ENCODE measurements at regions not wholly inside any gene's neighbourhood (a gene's known extent, or its start where the extent isn't known, plus 50 kb on each side); places are given as distances from the start of the nearest gene placed in this dataset.

- TF ChIP-seq, protein P1, sequence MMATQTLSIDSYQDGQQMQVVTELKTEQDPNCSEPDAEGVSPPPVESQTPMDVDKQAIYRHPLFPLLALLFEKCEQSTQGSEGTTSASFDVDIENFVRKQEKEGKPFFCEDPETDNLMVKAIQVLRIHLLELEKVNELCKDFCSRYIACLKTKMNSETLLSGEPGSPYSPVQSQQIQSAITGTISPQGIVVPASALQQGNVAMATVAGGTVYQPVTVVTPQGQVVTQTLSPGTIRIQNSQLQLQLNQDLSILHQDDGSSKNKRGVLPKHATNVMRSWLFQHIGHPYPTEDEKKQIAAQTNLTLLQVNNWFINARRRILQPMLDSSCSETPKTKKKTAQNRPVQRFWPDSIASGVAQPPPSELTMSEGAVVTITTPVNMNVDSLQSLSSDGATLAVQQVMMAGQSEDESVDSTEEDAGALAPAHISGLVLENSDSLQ (IDR thresholded peaks at IDR 0.05): no peak
- TF ChIP-seq SP1 (IDR thresholded peaks at IDR 0.05) (no peak), FOXM1 (IDR thresholded peaks at IDR 0.05; ENCODE audit: borderline replicate concordance) (no peak), ZNF384 (IDR thresholded peaks at IDR 0.05) (no peak), BHLHE40 (IDR thresholded peaks at IDR 0.05; ENCODE audit: borderline replicate concordance) (no peak), HDGF (IDR thresholded peaks at IDR 0.05; ENCODE audit: borderline replicate concordance) (no peak), FOXK2 (IDR thresholded peaks at IDR 0.05) (no peak), TARDBP (IDR thresholded peaks at IDR 0.05) (no peak), NFRKB (IDR thresholded peaks at IDR 0.05) (no peak), FOXA1 (IDR thresholded peaks at IDR 0.05) (no peak), L3MBTL2 (conservative IDR thresholded peaks at IDR 0.05) (no peak), SUZ12 (IDR thresholded peaks at IDR 0.05) (no peak), ARNT (IDR thresholded peaks at IDR 0.05) (no peak)
Observed at GRCh38 chr1:94654031-94654430, 112.5 kb upstream of the F3 start.
